Esophagus squamous epithelium (tissue), 5 donors: ENCODE measurements at regions not wholly inside any gene's neighbourhood (a gene's known extent, or its start where the extent isn't known, plus 50 kb on each side); places are given as distances from the start of the nearest gene placed in this dataset.
"Not testable (repeated sequence)": the region's sequence is repeated elsewhere in the genome, so short reads cannot be mapped to it uniquely, and the experiment has no call there.

Experiments
- DNase-seq: peaks from one replicate; lab custom pipeline; 2025; lab: John Stamatoyannopoulos, UW
- H3K27ac ChIP-seq, 4 donors: fragments of 200-600 bp; sonication (generic); one replicate each; pipeline ENCODE4 v1.5.1; 2016 to 2019; ENCODE audit warnings: mild to moderate bottlenecking in 1 of 4
- H3K27me3 ChIP-seq, 4 donors: fragments of 200-600 bp; sonication (generic); 1 replicate in 3 of 4; 2 replicates in 1 of 4; pipeline versions ENCODE4 v1.5.1 to v1.6.0; 2017 to 2021; ENCODE audit warnings: antibody characterized with exemption in 1 of 4
- H3K36me3 ChIP-seq, 3 donors: fragments of 200-600 bp; sonication (generic); one replicate each; pipeline ENCODE4 v1.5.1; 2016 to 2019
- H3K4me1 ChIP-seq, 3 donors: fragments of 200-600 bp; sonication (generic); one replicate each; pipeline ENCODE4 v1.5.1; 2017 to 2019
- H3K4me3 ChIP-seq, 4 donors: fragments of 200-600 bp; sonication (generic); 1 replicate in 3 of 4; 2 replicates in 1 of 4; pipeline ENCODE4 v1.5.1; 2016 to 2019; ENCODE audit warnings: mild to moderate bottlenecking in 2 of 4, moderate library complexity in 1 of 4
- H3K9me3 ChIP-seq, 3 donors: fragments of 200-600 bp; sonication (generic); one replicate each; pipeline ENCODE4 v1.5.1; 2016 to 2019
- POLR2A ChIP-seq, 4 donors: fragments of 450-650 bp; IDR thresholded peaks; one replicate each; pipeline ENCODE4 v1.6.1; 2017; ENCODE audit warnings: antibody characterized with exemption in 4 of 4, mild to moderate bottlenecking in 4 of 4, moderate library complexity in 3 of 4
- WGBS, 2 donors: methylation state at CpG; one replicate each; pipeline ENCODE4 v1.1.5; 2018; 5-methylcytosine and 5-hydroxymethylcytosine counted together
- intact Hi-C: fragments of 100-400 bp; cut with DNase I; formaldehyde crosslinking; loops from one replicate; pipeline ENCODE4 v1.15.0; 2022
- TF ChIP-seq, protein P1 (sequence below), 6 experiments: fragments of 450-650 bp in 4 of 6; fragments of 200-600 bp in 2 of 6; sonication (generic) in 2 of 6; IDR thresholded peaks; one replicate each; pipeline ENCODE4 v1.5.1; 2016 to 2019; ENCODE audit warnings: antibody characterized with exemption in 6 of 6, mild to moderate bottlenecking in 4 of 6, moderate library complexity in 4 of 6
- donor health status: DM: yes; HTN: yes; CAD: no.

DNA sequence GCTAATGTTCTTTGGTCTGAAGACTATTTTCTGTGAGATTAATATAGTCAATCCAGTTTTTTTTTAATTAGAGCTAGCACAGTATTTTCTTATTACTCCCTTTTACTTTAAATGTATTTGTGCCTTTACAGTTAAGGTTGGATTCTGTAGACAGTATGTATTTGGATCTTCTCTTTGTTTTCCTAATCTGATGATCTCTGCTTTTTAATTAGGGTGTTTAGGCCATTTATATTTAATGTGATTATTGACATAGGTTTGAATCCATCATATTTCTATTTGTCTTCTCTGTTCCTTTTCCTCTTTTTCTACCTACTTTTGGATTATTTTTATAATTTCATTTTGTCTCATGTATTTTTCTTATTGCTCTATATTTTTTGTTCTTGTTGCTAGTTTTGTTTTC is 437.7 kb downstream of the CPS1 start:
- intact Hi-C loops, result no loop called here
- Histone ChIP-seq H3K27ac (no peak overlapping the region), H3K36me3 (no peaks in the 10 kb centered on the region), H3K4me3 (no peak overlapping the region), H3K9me3 (no peaks in the 10 kb centered on the region), H3K4me1 (no peaks in the 10 kb centered on the region), H3K27me3 (no peaks in the 10 kb centered on the region)
- DNase-seq, result no peak
- no peak for TF ChIP-seq POLR2A (IDR thresholded peaks at IDR 0.05)
- TF ChIP-seq, protein P1, sequence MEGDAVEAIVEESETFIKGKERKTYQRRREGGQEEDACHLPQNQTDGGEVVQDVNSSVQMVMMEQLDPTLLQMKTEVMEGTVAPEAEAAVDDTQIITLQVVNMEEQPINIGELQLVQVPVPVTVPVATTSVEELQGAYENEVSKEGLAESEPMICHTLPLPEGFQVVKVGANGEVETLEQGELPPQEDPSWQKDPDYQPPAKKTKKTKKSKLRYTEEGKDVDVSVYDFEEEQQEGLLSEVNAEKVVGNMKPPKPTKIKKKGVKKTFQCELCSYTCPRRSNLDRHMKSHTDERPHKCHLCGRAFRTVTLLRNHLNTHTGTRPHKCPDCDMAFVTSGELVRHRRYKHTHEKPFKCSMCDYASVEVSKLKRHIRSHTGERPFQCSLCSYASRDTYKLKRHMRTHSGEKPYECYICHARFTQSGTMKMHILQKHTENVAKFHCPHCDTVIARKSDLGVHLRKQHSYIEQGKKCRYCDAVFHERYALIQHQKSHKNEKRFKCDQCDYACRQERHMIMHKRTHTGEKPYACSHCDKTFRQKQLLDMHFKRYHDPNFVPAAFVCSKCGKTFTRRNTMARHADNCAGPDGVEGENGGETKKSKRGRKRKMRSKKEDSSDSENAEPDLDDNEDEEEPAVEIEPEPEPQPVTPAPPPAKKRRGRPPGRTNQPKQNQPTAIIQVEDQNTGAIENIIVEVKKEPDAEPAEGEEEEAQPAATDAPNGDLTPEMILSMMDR (IDR thresholded peaks at IDR 0.05), result no peak

GRCh38 chr2:210997373-210997772 is 441.0 kb downstream of the CPS1 start:
- Histone ChIP-seq H3K27me3 (no peaks in the 10 kb centered on the region), H3K27ac (no peak overlapping the region), H3K4me1 (no peaks in the 10 kb centered on the region), H3K36me3 (no peaks in the 10 kb centered on the region), H3K4me3 (no peak overlapping the region), H3K9me3 (no peaks in the 10 kb centered on the region)
- TF ChIP-seq POLR2A (IDR thresholded peaks at IDR 0.05), result no peak
- TF ChIP-seq, protein P1 (IDR thresholded peaks at IDR 0.05), result no peak
- intact Hi-C loops, result no loop called here
- DNase-seq, result no peak

- 82 to 91% methylated on average over 2 of the region's 2 CpGs for WGBS, 2 donors
- Histone ChIP-seq H3K4me1 (no peaks in the 10 kb centered on the region), H3K36me3 (no peaks in the 10 kb centered on the region), H3K27ac (no peak overlapping the region), H3K4me3 (no peak overlapping the region), H3K9me3 (no peaks in the 10 kb centered on the region), H3K27me3 (no peaks in the 10 kb centered on the region)
- TF ChIP-seq POLR2A (IDR thresholded peaks at IDR 0.05), result no peak
- TF ChIP-seq, protein P1 (IDR thresholded peaks at IDR 0.05), result no peak
- intact Hi-C loops, result no loop called here
- DNase-seq, result no peak
These were observed 441.9 kb downstream of the CPS1 start for GRCh38 chr2:210998334-210998733.

- H3K36me3 ChIP-seq, result no peaks in the 10 kb centered on the region
- H3K27me3 ChIP-seq, result no peaks in the 10 kb centered on the region
- H3K9me3 ChIP-seq, result no peaks in the 10 kb centered on the region
- intact Hi-C loops, result no loop called here
- no peak for DNase-seq
- H3K27ac ChIP-seq, result no peak overlapping the region
- no peak for TF ChIP-seq POLR2A (IDR thresholded peaks at IDR 0.05)
- TF ChIP-seq, protein P1 (IDR thresholded peaks at IDR 0.05), result no peak
- 12% methylated on average over 4 of the region's 4 CpGs for WGBS, 2 donors
- no peaks in the 10 kb centered on the region for H3K4me1 ChIP-seq
- H3K4me3 ChIP-seq, result no peak overlapping the region
These were observed 458.0 kb downstream of the CPS1 start for GRCh38 chr2:211014376-211014775.

DNA sequence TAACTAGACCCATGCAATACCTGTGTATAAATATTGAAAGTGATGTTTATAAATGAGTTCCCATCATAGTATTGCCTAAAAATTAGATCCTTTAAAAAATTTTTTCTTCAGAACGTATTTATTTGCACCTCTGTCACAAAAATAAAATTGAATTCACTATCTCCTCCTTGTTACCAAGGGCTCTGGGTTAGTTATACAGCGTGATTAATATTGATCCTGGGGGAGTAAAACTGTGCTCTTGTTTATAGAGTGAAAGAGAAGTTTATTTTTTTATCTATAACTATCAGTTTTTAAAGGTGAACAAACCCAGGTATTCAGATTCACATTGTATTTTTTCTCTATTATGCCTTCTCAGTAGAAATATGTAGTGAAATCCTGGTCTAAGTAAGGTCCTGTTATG is 458.5 kb downstream of the CPS1 start:
- WGBS, 2 donors, result 40 to 45% methylated on average over 2 of the region's 2 CpGs
- no peak for DNase-seq
- no peak overlapping the region for H3K4me3 ChIP-seq
- H3K4me1 ChIP-seq, result no peaks in the 10 kb centered on the region
- TF ChIP-seq, protein P1 (IDR thresholded peaks at IDR 0.05), result no peak
- no peak for TF ChIP-seq POLR2A (IDR thresholded peaks at IDR 0.05)
- H3K27me3 ChIP-seq, result no peaks in the 10 kb centered on the region
- intact Hi-C loops, result no loop called here
- H3K9me3 ChIP-seq, result no peaks in the 10 kb centered on the region
- H3K27ac ChIP-seq, result no peak overlapping the region
- no peaks in the 10 kb centered on the region for H3K36me3 ChIP-seq

DNA sequence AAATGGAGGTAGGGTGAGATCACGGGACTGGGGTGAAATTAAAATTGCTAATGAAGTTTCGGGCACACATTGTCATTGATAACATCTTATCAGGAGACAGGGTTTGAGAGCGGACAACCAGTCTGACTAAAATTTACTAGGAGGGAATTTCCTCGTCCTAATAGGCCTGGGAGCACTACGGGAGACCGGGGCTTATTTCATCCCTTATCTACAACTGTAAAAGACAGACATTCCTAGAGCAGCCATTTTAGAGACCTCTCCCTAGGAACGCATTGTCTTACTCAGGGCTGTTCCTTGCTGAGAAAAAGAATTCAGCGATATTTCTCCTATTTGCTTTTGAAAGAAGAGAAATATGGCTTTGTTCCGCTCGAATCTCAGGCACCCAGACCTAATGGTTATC is 468.7 kb downstream of the CPS1 start:
- H3K4me3 ChIP-seq, H3K4me1 ChIP-seq, DNase-seq, H3K27me3 ChIP-seq, H3K36me3 ChIP-seq, intact Hi-C loops, H3K27ac ChIP-seq: not testable (repeated sequence)
- peaks cover 0 to 28% (median 0%) of the 10 kb centered on the region in 3 donors for H3K9me3 ChIP-seq
- 82 to 91% methylated on average over 10 of the region's 10 CpGs for WGBS, 2 donors
